HL-60 (cell line): ENCODE measurements at regions not wholly inside any gene's neighbourhood (a gene's known extent, or its start where the extent isn't known, plus 50 kb on each side); places are given as distances from the start of the nearest gene placed in this dataset.

Source experiments
- CTCF ChIP-seq: IDR thresholded peaks from one replicate; pipeline ENCODE4 v1.5.1; 2011; ENCODE audit warnings: low read length, control low read depth, inconsistent platforms; ENCODE audit not compliant: insufficient read depth
- TF ChIP-seq, protein P1 (sequence below): IDR thresholded peaks from 2 replicates; pipeline ENCODE4 v1.6.1; 2012; ENCODE audit warnings: low read depth; ENCODE audit not compliant: insufficient replicate concordance

- no peak for TF ChIP-seq CTCF
- TF ChIP-seq, protein P1, sequence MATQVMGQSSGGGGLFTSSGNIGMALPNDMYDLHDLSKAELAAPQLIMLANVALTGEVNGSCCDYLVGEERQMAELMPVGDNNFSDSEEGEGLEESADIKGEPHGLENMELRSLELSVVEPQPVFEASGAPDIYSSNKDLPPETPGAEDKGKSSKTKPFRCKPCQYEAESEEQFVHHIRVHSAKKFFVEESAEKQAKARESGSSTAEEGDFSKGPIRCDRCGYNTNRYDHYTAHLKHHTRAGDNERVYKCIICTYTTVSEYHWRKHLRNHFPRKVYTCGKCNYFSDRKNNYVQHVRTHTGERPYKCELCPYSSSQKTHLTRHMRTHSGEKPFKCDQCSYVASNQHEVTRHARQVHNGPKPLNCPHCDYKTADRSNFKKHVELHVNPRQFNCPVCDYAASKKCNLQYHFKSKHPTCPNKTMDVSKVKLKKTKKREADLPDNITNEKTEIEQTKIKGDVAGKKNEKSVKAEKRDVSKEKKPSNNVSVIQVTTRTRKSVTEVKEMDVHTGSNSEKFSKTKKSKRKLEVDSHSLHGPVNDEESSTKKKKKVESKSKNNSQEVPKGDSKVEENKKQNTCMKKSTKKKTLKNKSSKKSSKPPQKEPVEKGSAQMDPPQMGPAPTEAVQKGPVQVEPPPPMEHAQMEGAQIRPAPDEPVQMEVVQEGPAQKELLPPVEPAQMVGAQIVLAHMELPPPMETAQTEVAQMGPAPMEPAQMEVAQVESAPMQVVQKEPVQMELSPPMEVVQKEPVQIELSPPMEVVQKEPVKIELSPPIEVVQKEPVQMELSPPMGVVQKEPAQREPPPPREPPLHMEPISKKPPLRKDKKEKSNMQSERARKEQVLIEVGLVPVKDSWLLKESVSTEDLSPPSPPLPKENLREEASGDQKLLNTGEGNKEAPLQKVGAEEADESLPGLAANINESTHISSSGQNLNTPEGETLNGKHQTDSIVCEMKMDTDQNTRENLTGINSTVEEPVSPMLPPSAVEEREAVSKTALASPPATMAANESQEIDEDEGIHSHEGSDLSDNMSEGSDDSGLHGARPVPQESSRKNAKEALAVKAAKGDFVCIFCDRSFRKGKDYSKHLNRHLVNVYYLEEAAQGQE = no peak
Measured at GRCh38 chr14:76320486-76320885, 55.5 kb upstream of the ESRRB start.
